GM21737 (cell line): ENCODE measurements at regions not wholly inside any gene's neighbourhood (a gene's known extent, or its start where the extent isn't known, plus 50 kb on each side); places are given as distances from the start of the nearest gene placed in this dataset.
A peak's percentile ranks its signal among the peaks of the same experiment; 100 is the strongest.
"Not testable (repeated sequence)": the region's sequence is repeated elsewhere in the genome, so short reads cannot be mapped to it uniquely, and the experiment has no call there.

Experiments used
- ATAC-seq: cut with Tn5 transposase; IDR thresholded peaks from one replicate; pipeline ENCODE4 v1.9.1; 2021; ENCODE audit warnings: mild to moderate bottlenecking, moderate library complexity; ENCODE audit not compliant: unreplicated experiment

- no peak for ATAC-seq
Observed at GRCh38 chr1:222416001-222416791, 131.7 kb downstream of the HHIPL2 start.

DNA sequence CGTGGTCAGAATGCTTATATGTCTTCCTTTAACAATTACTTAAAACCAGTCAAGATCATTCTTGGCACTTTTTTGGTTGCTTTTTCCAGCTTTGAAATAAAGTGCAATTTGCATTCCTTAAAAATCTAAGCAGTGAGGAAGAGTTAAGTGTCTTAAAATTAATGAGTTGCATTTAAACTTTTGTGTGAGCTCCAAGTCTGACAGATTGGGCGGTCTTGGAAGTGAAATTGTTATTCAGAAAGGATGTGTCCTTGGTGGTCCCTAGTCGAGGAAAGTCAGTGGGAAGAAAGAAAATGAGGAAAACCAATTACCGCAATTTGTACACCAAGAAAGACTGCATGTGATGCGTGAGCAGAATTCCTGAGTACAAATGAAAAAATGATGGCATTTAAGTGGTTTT is 132.5 kb downstream of the HHIPL2 start:
- ATAC-seq: no peak

DNA sequence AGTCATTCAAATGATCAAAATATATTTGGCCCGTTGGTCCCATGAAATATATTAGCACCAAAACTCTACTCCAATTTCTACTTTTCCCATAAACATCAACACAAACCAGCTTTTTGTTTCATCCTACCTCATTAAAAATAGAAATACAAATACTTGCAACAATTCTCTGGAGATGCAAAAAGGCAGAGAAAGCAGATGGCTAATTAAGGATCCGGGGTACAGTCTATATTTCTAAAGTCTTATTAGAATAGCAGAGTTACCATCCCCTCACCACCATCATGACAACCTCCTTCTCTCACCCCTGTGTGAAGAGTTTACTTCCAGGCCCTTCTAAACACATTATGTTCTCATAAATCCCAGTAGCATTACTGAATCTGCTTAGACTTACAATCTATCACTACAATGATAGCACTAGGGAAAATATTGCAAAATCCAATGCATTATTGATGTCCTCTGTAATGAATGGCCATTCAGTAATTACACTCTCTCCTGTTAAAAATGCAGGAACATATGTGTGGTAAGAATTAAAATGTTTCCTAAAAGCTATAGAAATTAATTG is 133.8 kb downstream of the HHIPL2 start:
- ATAC-seq: no peak

GRCh38 chr1:222413436-222413835 is 134.5 kb downstream of the HHIPL2 start:
- no peak for ATAC-seq

DNA sequence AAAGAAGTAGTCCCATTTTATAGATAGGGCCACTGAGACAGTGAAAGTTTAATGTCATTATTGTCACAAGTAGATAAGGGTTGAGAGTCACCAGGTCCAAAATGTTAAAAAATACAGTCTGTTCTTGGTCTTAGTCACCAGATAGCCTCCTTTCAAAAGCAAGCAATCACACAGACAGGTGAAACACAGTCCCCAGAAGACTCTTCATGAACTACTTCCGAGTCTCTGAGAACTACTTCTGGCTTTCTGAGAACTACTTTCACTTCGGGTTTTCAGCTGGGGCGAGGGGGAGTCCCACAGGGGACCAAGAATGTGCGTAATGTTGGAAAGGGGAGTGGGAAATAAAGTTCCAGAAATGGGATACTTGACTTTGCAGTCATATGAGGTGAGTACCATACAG is 143.2 kb downstream of the HHIPL2 start:
- ATAC-seq: peak; percentile 54

- ATAC-seq: no peak
Observed at GRCh38 chr1:222399197-222399596, 148.7 kb downstream of the HHIPL2 start.

- ATAC-seq: no peak
Observed at GRCh38 chr1:222394224-222394623, 153.7 kb downstream of the HHIPL2 start.

DNA sequence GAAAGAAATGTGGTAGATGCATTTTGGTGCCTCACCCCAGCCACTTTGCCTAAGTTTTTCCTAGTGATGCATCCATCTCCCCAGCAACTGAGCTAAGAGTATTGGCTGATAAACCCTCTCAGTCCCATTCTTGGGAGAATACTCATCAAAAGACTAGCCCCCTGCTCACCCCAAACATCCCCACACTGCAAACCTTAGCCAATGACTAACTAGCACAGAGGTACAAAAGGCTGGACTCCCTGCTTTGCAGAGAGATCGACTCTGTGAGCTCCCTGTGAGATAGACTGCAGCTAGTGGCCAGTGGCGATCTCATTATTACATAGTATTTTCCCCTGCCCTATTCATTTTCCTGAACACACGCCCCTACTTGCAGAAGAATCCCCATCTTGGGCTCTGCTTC is 155.3 kb downstream of the HHIPL2 start:
- ATAC-seq: no peak

- ATAC-seq: no peak
Observed at GRCh38 chr1:222390181-222390580, 157.7 kb downstream of the HHIPL2 start.

- ATAC-seq: no peak
Observed at GRCh38 chr1:222387007-222387814, 160.7 kb downstream of the HHIPL2 start.

DNA sequence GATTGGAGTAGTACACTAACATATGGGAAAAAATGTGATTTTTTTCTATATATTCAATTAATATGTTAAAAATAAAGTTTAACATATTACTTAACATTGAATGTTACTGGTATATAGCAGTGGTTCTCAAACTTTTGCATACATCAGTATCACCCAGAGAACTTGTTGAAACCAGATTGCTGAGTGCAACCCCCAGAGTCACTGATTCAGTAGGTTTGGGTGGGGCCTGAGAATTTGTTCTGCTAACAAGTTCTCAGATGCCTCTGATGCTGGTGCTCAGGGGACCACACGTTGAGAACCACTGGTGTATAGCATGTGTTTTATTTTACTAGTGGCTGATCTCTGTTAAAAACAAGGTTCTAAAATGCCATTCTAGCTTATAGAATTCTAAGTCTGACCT is 161.9 kb downstream of the HHIPL2 start:
- no peak for ATAC-seq

DNA sequence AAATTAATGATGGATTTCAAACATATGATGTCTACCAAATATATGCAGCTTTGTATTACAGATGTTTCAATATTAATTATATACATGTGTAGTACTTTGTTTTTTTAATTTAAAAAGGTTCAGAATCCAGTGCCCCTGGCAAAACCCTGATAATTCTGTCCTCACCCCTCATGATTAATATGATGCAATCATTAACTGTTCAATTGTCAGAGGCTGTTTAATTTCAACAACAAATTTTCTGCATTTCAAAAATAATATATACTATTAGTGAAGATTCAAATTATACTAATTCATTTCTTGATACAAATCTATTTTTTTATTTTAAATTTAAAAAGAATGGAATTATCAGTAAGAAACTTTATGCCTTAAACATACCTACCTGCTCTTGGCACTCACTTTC is 162.6 kb downstream of the HHIPL2 start:
- no peak for ATAC-seq

DNA sequence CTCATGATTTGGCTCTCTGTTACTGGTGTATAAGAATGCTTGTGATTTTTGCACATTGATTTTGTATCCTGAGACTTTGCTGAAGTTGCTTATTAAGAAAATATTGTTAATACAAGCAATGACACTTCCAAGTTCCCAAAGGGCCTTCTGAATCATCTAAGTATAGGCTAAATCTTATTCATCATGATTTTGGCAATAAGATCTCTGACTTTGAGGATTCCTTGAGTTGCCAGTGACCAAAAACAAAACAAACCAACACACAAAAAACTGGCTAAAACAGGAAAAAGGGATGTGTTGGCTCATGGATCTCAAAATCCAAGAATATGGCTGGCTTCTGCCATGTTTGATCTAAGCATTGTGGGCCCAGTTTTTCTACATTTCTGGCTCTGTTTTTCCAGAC is 163.4 kb downstream of the HHIPL2 start:
- no peak for ATAC-seq

DNA sequence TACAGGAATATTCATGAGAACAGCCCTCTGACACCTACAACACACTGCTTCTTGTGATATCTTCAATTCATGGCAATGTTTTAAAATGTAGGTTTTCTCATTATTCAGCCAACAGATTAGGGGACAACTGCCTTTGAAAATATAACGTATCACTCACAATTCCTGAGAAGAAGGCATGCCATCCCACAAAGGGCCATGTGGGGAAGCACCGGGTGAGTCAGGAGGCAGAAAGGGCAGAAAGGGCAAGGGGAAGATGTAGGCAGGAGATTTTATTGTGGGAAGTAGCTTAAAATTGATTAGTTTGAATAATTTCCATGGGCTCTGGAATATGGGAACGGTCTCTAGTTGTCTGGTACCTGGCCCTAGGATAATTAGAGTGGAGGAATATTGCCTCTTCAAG is 165.7 kb downstream of the HHIPL2 start:
- no peak for ATAC-seq

DNA sequence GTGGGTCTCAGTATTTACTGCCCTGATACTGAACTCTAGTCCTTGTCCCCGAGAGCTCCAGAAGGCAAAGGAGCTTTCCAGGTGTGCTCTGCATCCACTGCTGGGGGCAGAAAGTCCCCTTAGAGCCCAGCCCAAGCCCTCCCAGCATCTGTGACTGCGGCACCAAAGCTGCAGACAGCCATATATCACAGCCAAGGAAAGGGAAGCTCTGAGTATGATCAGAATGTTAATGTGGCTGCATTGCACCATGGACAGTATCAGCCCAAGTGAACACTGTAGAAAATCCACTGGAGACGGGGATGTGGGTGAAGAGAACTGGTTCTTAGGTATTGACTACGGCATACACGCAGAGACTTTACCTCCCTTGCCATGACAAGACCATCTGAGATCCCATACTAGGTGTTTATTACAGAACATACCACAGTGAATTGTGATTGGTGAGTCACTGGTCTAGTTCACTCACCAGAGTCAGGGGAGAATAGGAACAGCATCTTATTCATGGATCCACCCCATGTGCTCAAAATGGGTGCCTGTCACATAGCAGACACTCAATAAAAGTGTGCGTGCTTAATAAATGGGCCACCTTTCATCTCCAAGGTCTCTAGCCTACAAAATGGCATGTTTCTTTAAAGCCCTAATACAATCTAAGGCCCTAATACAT is 170.3 kb downstream of the HHIPL2 start:
- ATAC-seq: no peak

DNA sequence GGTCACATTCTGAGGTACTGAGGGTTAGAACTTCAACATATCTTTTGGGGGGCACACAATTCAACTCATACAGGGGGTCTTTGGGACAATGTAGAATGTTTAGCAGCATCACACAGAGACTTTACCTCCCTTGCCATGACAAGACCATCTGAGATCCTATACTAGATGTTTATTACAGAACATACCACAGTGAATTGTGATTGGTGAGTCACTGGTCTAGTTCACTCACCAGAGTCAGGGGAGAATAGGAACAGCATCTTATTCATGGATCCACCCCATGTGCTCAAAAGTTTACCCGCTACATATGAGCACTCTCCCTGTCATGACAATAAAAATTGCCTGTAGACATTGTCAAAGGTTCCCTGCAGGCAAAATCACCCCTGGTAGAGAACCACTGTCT is 171.1 kb downstream of the HHIPL2 start:
- ATAC-seq: not testable (repeated sequence)

DNA sequence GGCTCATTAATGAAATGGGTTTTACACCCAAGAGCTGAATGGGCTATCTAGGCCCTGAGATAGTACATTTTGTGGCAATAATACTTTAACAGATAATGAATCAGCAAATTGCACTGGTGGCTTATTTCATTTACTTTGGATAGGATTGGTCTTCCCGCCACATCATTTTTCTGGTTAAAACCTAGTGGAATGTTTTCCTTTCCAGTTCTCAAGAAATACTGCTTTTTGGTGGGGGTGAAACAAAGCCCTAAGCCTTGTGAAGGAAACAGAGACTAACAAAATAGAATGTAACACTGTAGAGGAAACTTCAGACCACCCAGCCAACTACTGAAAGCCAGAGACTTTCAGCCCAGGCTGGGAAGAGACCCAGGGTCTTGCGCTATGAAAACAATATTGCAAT is 172.2 kb downstream of the HHIPL2 start:
- ATAC-seq: no peak

- no peak for ATAC-seq
Observed at GRCh38 chr1:222373831-222374602, 173.9 kb downstream of the HHIPL2 start.

- ATAC-seq: peak; percentile 60
Observed at GRCh38 chr1:222373216-222373615, 174.7 kb downstream of the HHIPL2 start.

- no peak for ATAC-seq
Observed at GRCh38 chr1:222372221-222372620, 175.7 kb downstream of the HHIPL2 start.
